Neural cell (in vitro differentiated cells): ENCODE measurements at regions not wholly inside any gene's neighbourhood (a gene's known extent, or its start where the extent isn't known, plus 50 kb on each side); places are given as distances from the start of the nearest gene placed in this dataset.

ENCODE experiments used
- H2AFZ ChIP-seq: fragments of 200-600, 300-800 bp; sonication (generic), shearing (Covaris generic); 2 replicates; pipeline ENCODE4 v1.6.0; 2014; ENCODE audit warnings: low read depth, mild to moderate bottlenecking, antibody characterized with exemption, low read length, moderate library complexity
- H3F3A ChIP-seq: fragments of 200-600 bp; shearing (Covaris generic); 2 replicates; pipeline ENCODE4 v1.6.1; 2016; ENCODE audit warnings: mild to moderate bottlenecking, moderate library complexity, mixed read lengths, antibody characterized with exemption, low read length; ENCODE audit not compliant: insufficient read depth, poor library complexity, severe bottlenecking
- H3K27ac ChIP-seq: fragments of 200-600, 300-800 bp; sonication (generic), shearing (Covaris generic); 2 replicates; pipeline ENCODE4 v1.5.1; 2014; ENCODE audit warnings: mild to moderate bottlenecking, low read length, moderate library complexity
- H3K27me3 ChIP-seq: fragments of 300-800, 200-600 bp; sonication (generic), shearing (Covaris generic); 2 replicates; pipeline ENCODE4 v1.6.0; 2014; ENCODE audit warnings: mild to moderate bottlenecking, low read depth, low read length, moderate library complexity; ENCODE audit not compliant: insufficient read depth
- H3K36me3 ChIP-seq: fragments of 300-800, 200-600 bp; sonication (generic), shearing (Covaris generic); 2 replicates; pipeline ENCODE4 v1.5.1; 2014; ENCODE audit warnings: mild to moderate bottlenecking, antibody characterized with exemption, low read length, moderate library complexity; ENCODE audit not compliant: insufficient read depth
- H3K4me2 ChIP-seq: fragments of 300-800, 200-600 bp; sonication (generic), shearing (Covaris generic); 2 replicates; pipeline ENCODE4 v1.6.0; 2014; ENCODE audit warnings: mild to moderate bottlenecking, low read length
- H3K4me3 ChIP-seq: fragments of 300-800, 200-600 bp; sonication (generic), shearing (Covaris generic); 2 replicates; pipeline ENCODE4 v1.5.1; 2014; ENCODE audit warnings: mild to moderate bottlenecking, low read length, moderate library complexity
- H3K79me2 ChIP-seq: fragments of 200-600 bp; shearing (Covaris generic); replicated peaks from 2 replicates; pipeline ENCODE4 v1.6.0; 2014; ENCODE audit warnings: mild to moderate bottlenecking, low read length, moderate library complexity; ENCODE audit not compliant: insufficient read depth
- H3K9ac ChIP-seq: fragments of 300-800, 200-600 bp; sonication (generic), shearing (Covaris generic); 2 replicates; pipeline ENCODE4 v1.6.1; 2016; ENCODE audit warnings: mild to moderate bottlenecking, low read length, mixed read lengths
- H3K9me2 ChIP-seq: fragments of 200-600 bp; shearing (Covaris generic); 2 replicates; pipeline ENCODE4 v1.6.1; 2016; ENCODE audit warnings: mild to moderate bottlenecking, low read length, mixed read lengths; ENCODE audit not compliant: insufficient read depth
- H3K9me3 ChIP-seq: fragments of 200-600, 300-800 bp; sonication (generic), shearing (Covaris generic); 2 replicates; pipeline ENCODE4 v1.6.1; 2016; ENCODE audit warnings: mild to moderate bottlenecking, mixed run types, low read length, moderate library complexity, mixed read lengths
- H4K20me1 ChIP-seq: fragments of 200-600 bp; shearing (Covaris generic); 2 replicates; pipeline ENCODE4 v1.6.1; 2016; ENCODE audit warnings: mild to moderate bottlenecking, mixed run types; ENCODE audit not compliant: insufficient read depth
- EP300 ChIP-seq: fragments of 450-650 bp; conservative IDR thresholded peaks from 2 replicates; pipeline ENCODE4 v1.6.1; 2014; ENCODE audit warnings: antibody characterized with exemption, mild to moderate bottlenecking, moderate library complexity; ENCODE audit not compliant: poor library complexity, severe bottlenecking
- EZH2 ChIP-seq: fragments of 200-600, 300-800 bp; shearing (Covaris generic), sonication (generic); IDR thresholded peaks from 2 replicates; pipeline ENCODE4 v1.6.1; 2014; ENCODE audit warnings: antibody characterized with exemption, low read length, borderline replicate concordance, mild to moderate bottlenecking; ENCODE audit not compliant: insufficient read depth, poor library complexity, severe bottlenecking
- MXI1 ChIP-seq: fragments of 450-650 bp; conservative IDR thresholded peaks from 2 replicates; pipeline ENCODE4 v1.6.1; 2014; ENCODE audit warnings: antibody characterized with exemption, mild to moderate bottlenecking; ENCODE audit not compliant: poor library complexity, severe bottlenecking
- POLR2AphosphoS5 ChIP-seq: IDR thresholded peaks from 2 replicates; pipeline ENCODE4 v1.6.1; 2012
- RAD21 ChIP-seq: fragments of 450-650 bp; conservative IDR thresholded peaks from 2 replicates; pipeline ENCODE4 v1.6.1; 2014; ENCODE audit warnings: antibody characterized with exemption, mild to moderate bottlenecking, moderate library complexity
- SMC3 ChIP-seq: fragments of 450-650 bp; conservative IDR thresholded peaks from 2 replicates; pipeline ENCODE4 v1.6.1; 2014; ENCODE audit warnings: antibody characterized with exemption, mild to moderate bottlenecking, moderate library complexity; ENCODE audit not compliant: poor library complexity
- TAF1 ChIP-seq: IDR thresholded peaks from 2 replicates; pipeline ENCODE4 v1.6.1; 2012; ENCODE audit warnings: low read depth
- TF ChIP-seq, protein P1 (sequence below): IDR thresholded peaks from 2 replicates; pipeline ENCODE4 v1.6.1; 2012; ENCODE audit warnings: borderline replicate concordance
- TF ChIP-seq, protein P2 (sequence below): fragments of 450-650 bp; IDR thresholded peaks from 2 replicates; pipeline ENCODE4 v1.5.1; 2014; ENCODE audit warnings: antibody characterized with exemption, mild to moderate bottlenecking, moderate library complexity; ENCODE audit not compliant: poor library complexity, severe bottlenecking

GRCh38 chr1:22288593-22289241, 145.8 kb upstream of the WNT4 start:
- Histone ChIP-seq H3K9me2 (no peaks in the 10 kb centered on the region), H3K9me3 (no peaks in the 10 kb centered on the region), H3K9ac (no peak overlapping the region), H3K36me3 (no peaks in the 10 kb centered on the region), H3K27ac (no peak overlapping the region), H3K79me2 (no peaks in the 10 kb centered on the region), H3K27me3 (no peaks in the 10 kb centered on the region), H3F3A (no peaks in the 10 kb centered on the region), H2AFZ (no peak overlapping the region), H3K4me2 (no peak overlapping the region), H4K20me1 (no peaks in the 10 kb centered on the region), H3K4me3 (no peak overlapping the region)
- no peak for TF ChIP-seq TAF1
- no peak for TF ChIP-seq SMC3
- no peak for TF ChIP-seq EP300
- TF ChIP-seq POLR2AphosphoS5 = no peak
- TF ChIP-seq EZH2 = no peak
- TF ChIP-seq MXI1 = no peak
- no peak for TF ChIP-seq RAD21
- TF ChIP-seq, protein P1, sequence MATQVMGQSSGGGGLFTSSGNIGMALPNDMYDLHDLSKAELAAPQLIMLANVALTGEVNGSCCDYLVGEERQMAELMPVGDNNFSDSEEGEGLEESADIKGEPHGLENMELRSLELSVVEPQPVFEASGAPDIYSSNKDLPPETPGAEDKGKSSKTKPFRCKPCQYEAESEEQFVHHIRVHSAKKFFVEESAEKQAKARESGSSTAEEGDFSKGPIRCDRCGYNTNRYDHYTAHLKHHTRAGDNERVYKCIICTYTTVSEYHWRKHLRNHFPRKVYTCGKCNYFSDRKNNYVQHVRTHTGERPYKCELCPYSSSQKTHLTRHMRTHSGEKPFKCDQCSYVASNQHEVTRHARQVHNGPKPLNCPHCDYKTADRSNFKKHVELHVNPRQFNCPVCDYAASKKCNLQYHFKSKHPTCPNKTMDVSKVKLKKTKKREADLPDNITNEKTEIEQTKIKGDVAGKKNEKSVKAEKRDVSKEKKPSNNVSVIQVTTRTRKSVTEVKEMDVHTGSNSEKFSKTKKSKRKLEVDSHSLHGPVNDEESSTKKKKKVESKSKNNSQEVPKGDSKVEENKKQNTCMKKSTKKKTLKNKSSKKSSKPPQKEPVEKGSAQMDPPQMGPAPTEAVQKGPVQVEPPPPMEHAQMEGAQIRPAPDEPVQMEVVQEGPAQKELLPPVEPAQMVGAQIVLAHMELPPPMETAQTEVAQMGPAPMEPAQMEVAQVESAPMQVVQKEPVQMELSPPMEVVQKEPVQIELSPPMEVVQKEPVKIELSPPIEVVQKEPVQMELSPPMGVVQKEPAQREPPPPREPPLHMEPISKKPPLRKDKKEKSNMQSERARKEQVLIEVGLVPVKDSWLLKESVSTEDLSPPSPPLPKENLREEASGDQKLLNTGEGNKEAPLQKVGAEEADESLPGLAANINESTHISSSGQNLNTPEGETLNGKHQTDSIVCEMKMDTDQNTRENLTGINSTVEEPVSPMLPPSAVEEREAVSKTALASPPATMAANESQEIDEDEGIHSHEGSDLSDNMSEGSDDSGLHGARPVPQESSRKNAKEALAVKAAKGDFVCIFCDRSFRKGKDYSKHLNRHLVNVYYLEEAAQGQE = no peak
- TF ChIP-seq, protein P2, sequence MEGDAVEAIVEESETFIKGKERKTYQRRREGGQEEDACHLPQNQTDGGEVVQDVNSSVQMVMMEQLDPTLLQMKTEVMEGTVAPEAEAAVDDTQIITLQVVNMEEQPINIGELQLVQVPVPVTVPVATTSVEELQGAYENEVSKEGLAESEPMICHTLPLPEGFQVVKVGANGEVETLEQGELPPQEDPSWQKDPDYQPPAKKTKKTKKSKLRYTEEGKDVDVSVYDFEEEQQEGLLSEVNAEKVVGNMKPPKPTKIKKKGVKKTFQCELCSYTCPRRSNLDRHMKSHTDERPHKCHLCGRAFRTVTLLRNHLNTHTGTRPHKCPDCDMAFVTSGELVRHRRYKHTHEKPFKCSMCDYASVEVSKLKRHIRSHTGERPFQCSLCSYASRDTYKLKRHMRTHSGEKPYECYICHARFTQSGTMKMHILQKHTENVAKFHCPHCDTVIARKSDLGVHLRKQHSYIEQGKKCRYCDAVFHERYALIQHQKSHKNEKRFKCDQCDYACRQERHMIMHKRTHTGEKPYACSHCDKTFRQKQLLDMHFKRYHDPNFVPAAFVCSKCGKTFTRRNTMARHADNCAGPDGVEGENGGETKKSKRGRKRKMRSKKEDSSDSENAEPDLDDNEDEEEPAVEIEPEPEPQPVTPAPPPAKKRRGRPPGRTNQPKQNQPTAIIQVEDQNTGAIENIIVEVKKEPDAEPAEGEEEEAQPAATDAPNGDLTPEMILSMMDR = no peak

GRCh38 chr1:22289307-22289995, 146.6 kb upstream of the WNT4 start:
- Histone ChIP-seq H2AFZ (no peak overlapping the region), H3K9ac (no peak overlapping the region), H3K36me3 (no peaks in the 10 kb centered on the region), H3K9me2 (no peaks in the 10 kb centered on the region), H3K27me3 (no peaks in the 10 kb centered on the region), H4K20me1 (no peaks in the 10 kb centered on the region), H3F3A (no peaks in the 10 kb centered on the region), H3K27ac (no peak overlapping the region), H3K4me3 (no peak overlapping the region), H3K4me2 (no peak overlapping the region), H3K79me2 (no peaks in the 10 kb centered on the region), H3K9me3 (no peaks in the 10 kb centered on the region)
- no peak for TF ChIP-seq MXI1
- no peak for TF ChIP-seq SMC3
- no peak for TF ChIP-seq EZH2
- no peak for TF ChIP-seq EP300
- TF ChIP-seq, protein P1 = no peak
- no peak for TF ChIP-seq POLR2AphosphoS5
- TF ChIP-seq RAD21 = no peak
- TF ChIP-seq TAF1 = no peak
- TF ChIP-seq, protein P2 = no peak
